ENCODE measurements at regions not wholly inside any gene's neighbourhood (a gene's known extent, or its start where the extent isn't known, plus 50 kb on each side); places are given as distances from the start of the nearest gene placed in this dataset.
"Not testable (repeated sequence)": the region's sequence is repeated elsewhere in the genome, so short reads cannot be mapped to it uniquely, and the experiment has no call there.

DNA sequence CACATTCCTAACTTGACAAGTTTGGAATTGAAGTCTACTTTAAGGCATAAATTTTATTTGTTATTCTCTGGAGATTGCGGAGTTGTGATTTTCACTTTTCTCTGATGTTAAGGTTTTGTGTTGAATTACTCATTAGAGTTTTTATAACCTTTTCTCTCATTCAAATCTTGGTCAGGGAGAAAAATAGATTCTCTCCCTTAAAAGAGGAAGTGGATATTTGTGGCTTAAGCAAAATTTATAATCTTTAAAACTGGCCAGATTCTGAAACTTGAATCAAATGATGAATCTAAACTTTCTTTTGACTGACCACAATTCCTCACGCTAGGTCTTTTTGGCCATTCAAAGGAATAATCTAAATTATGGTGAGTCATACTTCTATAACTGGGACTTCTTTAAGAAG, 361.4 kb downstream of the TEX13C start:
- H3K9me3 ChIP-seq, result no peaks in the 10 kb centered on the region
- no peak overlapping the region for H3K4me3 ChIP-seq (ENCODE audit: low read depth, low read length)
- TF ChIP-seq, protein P1, sequence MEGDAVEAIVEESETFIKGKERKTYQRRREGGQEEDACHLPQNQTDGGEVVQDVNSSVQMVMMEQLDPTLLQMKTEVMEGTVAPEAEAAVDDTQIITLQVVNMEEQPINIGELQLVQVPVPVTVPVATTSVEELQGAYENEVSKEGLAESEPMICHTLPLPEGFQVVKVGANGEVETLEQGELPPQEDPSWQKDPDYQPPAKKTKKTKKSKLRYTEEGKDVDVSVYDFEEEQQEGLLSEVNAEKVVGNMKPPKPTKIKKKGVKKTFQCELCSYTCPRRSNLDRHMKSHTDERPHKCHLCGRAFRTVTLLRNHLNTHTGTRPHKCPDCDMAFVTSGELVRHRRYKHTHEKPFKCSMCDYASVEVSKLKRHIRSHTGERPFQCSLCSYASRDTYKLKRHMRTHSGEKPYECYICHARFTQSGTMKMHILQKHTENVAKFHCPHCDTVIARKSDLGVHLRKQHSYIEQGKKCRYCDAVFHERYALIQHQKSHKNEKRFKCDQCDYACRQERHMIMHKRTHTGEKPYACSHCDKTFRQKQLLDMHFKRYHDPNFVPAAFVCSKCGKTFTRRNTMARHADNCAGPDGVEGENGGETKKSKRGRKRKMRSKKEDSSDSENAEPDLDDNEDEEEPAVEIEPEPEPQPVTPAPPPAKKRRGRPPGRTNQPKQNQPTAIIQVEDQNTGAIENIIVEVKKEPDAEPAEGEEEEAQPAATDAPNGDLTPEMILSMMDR (IDR thresholded peaks at IDR 0.05; ENCODE audit: low read depth, low read length), result no peak
- H3K27me3 ChIP-seq, result no peaks in the 10 kb centered on the region
- H3K36me3 ChIP-seq, result no peaks in the 10 kb centered on the region
- DNase-seq, result no peak
- H3K4me1 ChIP-seq, result no peaks in the 10 kb centered on the region

DNA sequence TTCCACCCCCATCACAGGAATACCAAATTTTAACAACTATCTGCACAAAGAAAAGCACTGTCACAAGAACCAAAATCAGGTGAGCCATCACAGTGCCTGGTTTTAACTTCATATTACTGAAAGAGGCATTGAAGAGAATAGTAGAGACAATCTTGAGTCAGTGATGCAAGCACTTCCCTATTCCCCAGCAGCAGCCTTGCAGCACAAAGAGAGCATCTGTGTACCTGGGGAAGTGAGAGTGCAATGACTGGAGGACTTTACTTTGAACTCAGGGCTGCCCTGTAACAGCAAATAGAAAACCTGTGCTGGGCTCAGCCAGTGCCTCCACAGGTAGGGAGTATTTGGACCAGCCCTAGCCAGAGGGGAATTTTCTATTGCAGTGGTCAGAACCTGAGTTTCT, 361.8 kb downstream of the TEX13C start:
- Histone ChIP-seq H3K27me3 (no peaks in the 10 kb centered on the region), H3K4me3 (ENCODE audit: low read depth, low read length) (no peak overlapping the region), H3K4me1 (no peaks in the 10 kb centered on the region), H3K36me3 (no peaks in the 10 kb centered on the region), H3K9me3 (no peaks in the 10 kb centered on the region)
- TF ChIP-seq, protein P1 (IDR thresholded peaks at IDR 0.05; ENCODE audit: low read depth, low read length), result no peak
- no peak for DNase-seq

DNA sequence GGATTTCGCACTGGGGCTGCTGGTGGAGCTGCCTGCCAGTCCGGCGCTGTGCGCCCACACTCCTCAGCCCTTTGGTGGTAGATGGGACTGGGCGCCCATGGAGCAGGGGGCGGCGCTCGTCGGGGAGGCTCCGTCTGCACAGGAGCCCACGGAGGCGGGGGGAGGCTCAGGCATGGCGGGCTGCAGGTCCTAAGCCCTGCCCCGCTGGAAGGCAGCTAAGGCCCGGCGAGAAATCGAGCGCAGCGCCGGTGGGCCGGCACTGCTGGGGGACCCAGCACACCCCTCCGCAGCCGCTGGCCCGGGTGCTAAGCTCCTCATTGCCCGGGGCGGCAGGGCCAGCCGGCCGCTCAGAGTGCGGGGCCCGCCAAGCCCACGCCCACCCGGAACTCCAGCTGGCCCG, 370.9 kb downstream of the TEX13C start:
- not testable (repeated sequence) for H3K4me3 ChIP-seq (ENCODE audit: low read depth, low read length); H3K27me3 ChIP-seq; DNase-seq; H3K36me3 ChIP-seq; H3K4me1 ChIP-seq; H3K9me3 ChIP-seq

DNA sequence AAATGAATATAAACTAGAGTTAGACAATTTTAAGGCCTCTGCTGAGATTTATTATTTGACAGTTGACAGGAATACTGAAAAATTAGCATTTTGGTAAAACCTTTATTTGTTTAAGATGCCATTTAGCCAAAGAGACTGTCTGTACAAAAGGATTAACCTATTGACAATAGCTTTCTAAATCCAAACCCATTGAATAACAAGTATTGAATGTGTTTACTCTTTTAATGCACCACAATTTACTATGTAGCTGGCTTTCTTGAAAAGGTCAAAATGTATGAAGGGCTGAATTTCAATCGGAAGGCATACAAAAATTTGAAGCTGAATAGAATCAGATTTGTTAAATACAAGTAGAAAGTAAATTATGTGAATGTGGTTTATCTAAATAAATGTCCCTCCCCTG, 374.5 kb downstream of the TEX13C start:
- TF ChIP-seq, protein P1 (IDR thresholded peaks at IDR 0.05; ENCODE audit: low read depth, low read length), result no peak
- Histone ChIP-seq H3K36me3 (no peaks in the 10 kb centered on the region), H3K4me1 (no peaks in the 10 kb centered on the region), H3K4me3 (ENCODE audit: low read depth, low read length) (no peak overlapping the region), H3K9me3 (no peaks in the 10 kb centered on the region), H3K27me3 (no peaks in the 10 kb centered on the region)
- DNase-seq, result no peak

DNA sequence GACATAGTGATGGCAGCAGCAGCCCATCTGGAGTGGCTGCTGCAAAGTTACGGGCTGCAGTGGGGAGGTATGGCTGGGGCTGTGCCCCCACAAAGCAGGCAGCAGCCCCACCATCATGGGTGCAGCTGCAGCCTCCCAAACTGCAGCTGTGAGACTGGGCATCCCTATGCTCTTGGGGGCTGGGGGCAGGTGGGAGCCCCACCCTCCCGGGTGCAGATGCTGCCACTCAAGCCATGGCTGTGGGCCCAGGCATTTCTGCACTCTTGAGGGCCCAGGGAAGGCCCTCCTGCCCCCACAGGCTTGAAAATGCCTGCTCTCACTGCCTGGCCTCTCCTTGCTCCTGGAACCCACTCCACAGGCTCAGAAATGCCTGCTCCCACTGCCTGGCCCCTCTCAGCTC, 389.4 kb downstream of the TEX13C start:
- Histone ChIP-seq H3K27me3 (no peaks in the 10 kb centered on the region), H3K9me3 (no peaks in the 10 kb centered on the region), H3K4me3 (ENCODE audit: low read depth, low read length) (no peak overlapping the region), H3K36me3 (no peaks in the 10 kb centered on the region), H3K4me1 (no peaks in the 10 kb centered on the region)
- no peak for DNase-seq
- TF ChIP-seq, protein P1 (IDR thresholded peaks at IDR 0.05; ENCODE audit: low read depth, low read length), result no peak

DNA sequence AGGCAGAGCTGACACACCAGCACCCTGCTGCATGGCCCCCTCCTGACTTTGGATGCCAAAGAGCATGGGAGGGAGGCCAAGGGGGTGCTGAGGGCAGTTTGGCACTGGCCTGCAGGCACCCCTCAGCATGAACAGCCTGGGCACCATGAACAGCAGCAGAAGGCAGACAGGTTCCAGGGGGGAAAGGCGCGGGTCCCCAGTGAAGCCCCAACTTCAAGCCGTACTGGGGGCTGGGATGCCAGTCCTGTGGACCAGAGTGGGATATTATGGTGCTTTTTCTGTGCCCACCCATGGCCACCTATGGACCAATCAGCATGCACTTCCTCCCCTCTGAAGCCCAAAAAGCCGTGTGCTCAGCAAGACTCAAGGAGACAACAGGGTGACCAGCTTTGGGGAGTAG, 389.9 kb downstream of the TEX13C start:
- DNase-seq, result no peak
- Histone ChIP-seq H3K27me3 (no peaks in the 10 kb centered on the region), H3K4me3 (ENCODE audit: low read depth, low read length) (no peak overlapping the region), H3K4me1 (no peaks in the 10 kb centered on the region), H3K9me3 (no peaks in the 10 kb centered on the region), H3K36me3 (no peaks in the 10 kb centered on the region)
- TF ChIP-seq, protein P1 (IDR thresholded peaks at IDR 0.05; ENCODE audit: low read depth, low read length), result no peak

DNA sequence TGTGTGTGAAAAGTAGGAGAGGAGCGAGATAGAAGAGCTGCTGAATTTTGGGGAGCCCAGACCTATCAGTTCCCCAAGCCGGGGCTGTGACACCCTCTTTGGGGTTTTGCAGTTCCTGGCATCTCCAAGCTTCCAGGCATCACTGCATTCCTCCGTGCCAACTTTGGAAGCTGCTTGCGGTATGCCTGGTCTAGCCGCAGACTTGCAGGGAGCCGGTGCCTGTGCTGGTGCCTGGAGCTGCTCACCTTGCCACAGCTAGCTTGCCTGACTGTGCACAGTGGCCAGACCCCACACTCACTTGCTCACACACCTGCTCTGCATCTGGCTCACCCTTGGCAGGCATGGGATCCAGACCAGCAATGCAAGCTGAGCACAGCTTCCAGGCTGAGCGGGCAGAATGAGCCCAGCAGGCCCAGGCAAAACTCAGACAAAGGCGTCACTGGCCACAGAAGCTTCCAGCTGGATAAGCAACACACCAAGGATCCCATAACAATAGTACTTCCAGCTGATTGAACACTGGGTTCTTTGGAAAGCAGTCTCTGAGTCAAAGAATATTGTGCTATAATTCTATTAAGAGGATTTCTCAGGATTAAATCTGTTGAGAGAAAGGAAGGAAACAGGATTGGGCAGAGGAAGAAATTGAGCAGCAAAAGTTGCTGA, 390.9 kb downstream of the TEX13C start:
- no peaks in the 10 kb centered on the region for H3K9me3 ChIP-seq
- H3K36me3 ChIP-seq, result no peaks in the 10 kb centered on the region
- H3K4me3 ChIP-seq (ENCODE audit: low read depth, low read length), result no peak overlapping the region
- TF ChIP-seq, protein P1 (IDR thresholded peaks at IDR 0.05; ENCODE audit: low read depth, low read length), result no peak
- DNase-seq, result no peak
- H3K27me3 ChIP-seq, result no peaks in the 10 kb centered on the region
- H3K4me1 ChIP-seq, result no peaks in the 10 kb centered on the region

Measured in BE2C (cell line).